ENCODE measurements at regions not wholly inside any gene's neighbourhood (a gene's known extent, or its start where the extent isn't known, plus 50 kb on each side); places are given as distances from the start of the nearest gene placed in this dataset.
"Not testable (repeated sequence)": the region's sequence is repeated elsewhere in the genome, so short reads cannot be mapped to it uniquely, and the experiment has no call there.

DNA sequence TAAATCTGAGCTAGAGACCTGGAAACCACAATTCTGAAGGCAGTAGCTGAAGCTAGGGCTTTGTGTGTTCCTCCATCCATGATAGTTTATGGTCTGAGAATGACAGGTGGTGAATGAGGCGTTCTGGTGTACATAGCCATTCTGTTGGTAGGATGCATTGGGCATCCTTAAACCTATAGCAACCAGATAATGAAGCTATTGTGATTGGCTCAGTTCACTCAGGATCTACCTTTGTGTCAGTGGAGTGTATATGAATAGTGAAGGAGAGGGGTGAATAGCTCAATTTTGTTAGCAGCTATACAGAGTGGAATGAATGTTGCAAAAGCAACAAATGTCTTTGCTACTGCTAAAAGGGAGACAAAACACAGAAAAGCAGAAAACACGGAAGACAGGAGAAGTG, 80.0 kb upstream of the PCDH20 start:
- 84% methylated on average over 2 of the region's 2 CpGs for WGBS
- Histone ChIP-seq H3K4me3 (ENCODE audit: low read depth in 1 of 3, low read length in 3 of 3) (no peak overlapping the region), H3K4me1 (ENCODE audit: control insufficient read depth in 4 of 4, insufficient read depth in 4 of 4, low read length in 3 of 4) (no peaks in the 10 kb centered on the region), H3K9ac (ENCODE audit: low read depth in 1 of 2, low read length in 2 of 2) (no peak overlapping the region), H3K27me3 (ENCODE audit: control insufficient read depth in 4 of 4, insufficient read depth in 4 of 4, low read length in 3 of 4) (peaks cover 0 to 3% (median 0%) of the 10 kb centered on the region in 4 donors), H3K27ac (ENCODE audit: low read depth in 1 of 2, low read length in 2 of 2) (no peak overlapping the region), H3K9me3 (ENCODE audit: control insufficient read depth in 4 of 4, low read length in 3 of 4) (no peaks in the 10 kb centered on the region), H3K36me3 (ENCODE audit: control insufficient read depth in 4 of 4, insufficient read depth in 3 of 4, low read depth in 1 of 4, low read length in 3 of 4) (no peaks in the 10 kb centered on the region)
- TF ChIP-seq, protein P1, sequence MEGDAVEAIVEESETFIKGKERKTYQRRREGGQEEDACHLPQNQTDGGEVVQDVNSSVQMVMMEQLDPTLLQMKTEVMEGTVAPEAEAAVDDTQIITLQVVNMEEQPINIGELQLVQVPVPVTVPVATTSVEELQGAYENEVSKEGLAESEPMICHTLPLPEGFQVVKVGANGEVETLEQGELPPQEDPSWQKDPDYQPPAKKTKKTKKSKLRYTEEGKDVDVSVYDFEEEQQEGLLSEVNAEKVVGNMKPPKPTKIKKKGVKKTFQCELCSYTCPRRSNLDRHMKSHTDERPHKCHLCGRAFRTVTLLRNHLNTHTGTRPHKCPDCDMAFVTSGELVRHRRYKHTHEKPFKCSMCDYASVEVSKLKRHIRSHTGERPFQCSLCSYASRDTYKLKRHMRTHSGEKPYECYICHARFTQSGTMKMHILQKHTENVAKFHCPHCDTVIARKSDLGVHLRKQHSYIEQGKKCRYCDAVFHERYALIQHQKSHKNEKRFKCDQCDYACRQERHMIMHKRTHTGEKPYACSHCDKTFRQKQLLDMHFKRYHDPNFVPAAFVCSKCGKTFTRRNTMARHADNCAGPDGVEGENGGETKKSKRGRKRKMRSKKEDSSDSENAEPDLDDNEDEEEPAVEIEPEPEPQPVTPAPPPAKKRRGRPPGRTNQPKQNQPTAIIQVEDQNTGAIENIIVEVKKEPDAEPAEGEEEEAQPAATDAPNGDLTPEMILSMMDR (IDR thresholded peaks at IDR 0.05; ENCODE audit: low read depth, low read length, missing input control), result no peak
- DNase-seq (ENCODE audit: low spot score), result no peak

DNA sequence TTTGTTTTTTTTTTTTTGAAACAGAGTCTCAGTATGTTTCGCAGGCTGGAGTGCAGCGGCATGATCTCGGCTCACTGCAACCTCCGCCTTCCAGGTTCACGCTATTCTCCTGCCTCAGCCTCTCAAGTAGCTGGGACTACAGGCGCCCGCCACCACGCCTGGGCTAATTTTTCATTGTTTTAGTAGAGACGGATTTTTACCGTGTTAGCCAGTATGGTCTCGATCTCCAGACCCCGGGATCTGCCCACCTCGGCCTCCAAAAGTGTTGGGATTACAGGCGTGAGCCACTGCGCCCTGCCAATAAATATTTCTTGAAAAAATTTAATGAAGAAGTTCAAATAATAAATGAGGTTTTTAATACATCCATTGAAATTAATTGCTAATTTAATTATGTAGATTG, 77.9 kb upstream of the PCDH20 start:
- not testable (repeated sequence) for H3K36me3 ChIP-seq (ENCODE audit: control insufficient read depth in 4 of 4, insufficient read depth in 3 of 4, low read depth in 1 of 4, low read length in 3 of 4); DNase-seq (ENCODE audit: low spot score); H3K9me3 ChIP-seq (ENCODE audit: control insufficient read depth in 4 of 4, low read length in 3 of 4); H3K9ac ChIP-seq (ENCODE audit: low read depth in 1 of 2, low read length in 2 of 2); H3K27ac ChIP-seq (ENCODE audit: low read depth in 1 of 2, low read length in 2 of 2); H3K27me3 ChIP-seq (ENCODE audit: control insufficient read depth in 4 of 4, insufficient read depth in 4 of 4, low read length in 3 of 4); H3K4me3 ChIP-seq (ENCODE audit: low read depth in 1 of 3, low read length in 3 of 3); H3K4me1 ChIP-seq (ENCODE audit: control insufficient read depth in 4 of 4, insufficient read depth in 4 of 4, low read length in 3 of 4)
- 94% methylated on average over 15 of the region's 15 CpGs for WGBS

GRCh38 chr13:61486496-61486895, 70.8 kb upstream of the PCDH20 start:
- H3K4me3 ChIP-seq (ENCODE audit: low read depth in 1 of 3, low read length in 3 of 3), result no peak overlapping the region
- no peaks in the 10 kb centered on the region for H3K27me3 ChIP-seq (ENCODE audit: control insufficient read depth in 4 of 4, insufficient read depth in 4 of 4, low read length in 3 of 4)
- no peak overlapping the region for H3K27ac ChIP-seq (ENCODE audit: low read depth in 1 of 2, low read length in 2 of 2)
- TF ChIP-seq SP1 (IDR thresholded peaks at IDR 0.05) (no peak), FOXA1 (IDR thresholded peaks at IDR 0.05) (no peak), HNF4A (conservative IDR thresholded peaks at IDR 0.05) (no peak), RXRA (IDR thresholded peaks at IDR 0.05) (no peak), TAF1 (conservative IDR thresholded peaks at IDR 0.05) (no peak), MAX (IDR thresholded peaks at IDR 0.05) (no peak), EGR1 (IDR thresholded peaks at IDR 0.05; ENCODE audit: low read depth in 2 of 2) (no peak)
- TF ChIP-seq, protein P1 (IDR thresholded peaks at IDR 0.05; ENCODE audit: low read depth, low read length, missing input control), result no peak
- no peaks in the 10 kb centered on the region for H3K36me3 ChIP-seq (ENCODE audit: control insufficient read depth in 4 of 4, insufficient read depth in 3 of 4, low read depth in 1 of 4, low read length in 3 of 4)
- H3K9me3 ChIP-seq (ENCODE audit: control insufficient read depth in 4 of 4, low read length in 3 of 4), result no peaks in the 10 kb centered on the region
- no peaks in the 10 kb centered on the region for H3K4me1 ChIP-seq (ENCODE audit: control insufficient read depth in 4 of 4, insufficient read depth in 4 of 4, low read length in 3 of 4)
- no peak for DNase-seq (ENCODE audit: low spot score)
- H3K9ac ChIP-seq (ENCODE audit: low read depth in 1 of 2, low read length in 2 of 2), result no peak overlapping the region
- 86% methylated on average over 6 of the region's 6 CpGs for WGBS

- no peaks in the 10 kb centered on the region for H3K27me3 ChIP-seq (ENCODE audit: control insufficient read depth in 4 of 4, insufficient read depth in 4 of 4, low read length in 3 of 4)
- TF ChIP-seq HNF4A (conservative IDR thresholded peaks at IDR 0.05) (no peak), YY1 (IDR thresholded peaks at IDR 0.05) (no peak), GABPA (IDR thresholded peaks at IDR 0.05 in 1 of 2, conservative IDR thresholded peaks at IDR 0.05 in 1 of 2) (no peak), RXRA (IDR thresholded peaks at IDR 0.05) (no peak), JUND (IDR thresholded peaks at IDR 0.05) (no peak)
- TF ChIP-seq, protein P2, sequence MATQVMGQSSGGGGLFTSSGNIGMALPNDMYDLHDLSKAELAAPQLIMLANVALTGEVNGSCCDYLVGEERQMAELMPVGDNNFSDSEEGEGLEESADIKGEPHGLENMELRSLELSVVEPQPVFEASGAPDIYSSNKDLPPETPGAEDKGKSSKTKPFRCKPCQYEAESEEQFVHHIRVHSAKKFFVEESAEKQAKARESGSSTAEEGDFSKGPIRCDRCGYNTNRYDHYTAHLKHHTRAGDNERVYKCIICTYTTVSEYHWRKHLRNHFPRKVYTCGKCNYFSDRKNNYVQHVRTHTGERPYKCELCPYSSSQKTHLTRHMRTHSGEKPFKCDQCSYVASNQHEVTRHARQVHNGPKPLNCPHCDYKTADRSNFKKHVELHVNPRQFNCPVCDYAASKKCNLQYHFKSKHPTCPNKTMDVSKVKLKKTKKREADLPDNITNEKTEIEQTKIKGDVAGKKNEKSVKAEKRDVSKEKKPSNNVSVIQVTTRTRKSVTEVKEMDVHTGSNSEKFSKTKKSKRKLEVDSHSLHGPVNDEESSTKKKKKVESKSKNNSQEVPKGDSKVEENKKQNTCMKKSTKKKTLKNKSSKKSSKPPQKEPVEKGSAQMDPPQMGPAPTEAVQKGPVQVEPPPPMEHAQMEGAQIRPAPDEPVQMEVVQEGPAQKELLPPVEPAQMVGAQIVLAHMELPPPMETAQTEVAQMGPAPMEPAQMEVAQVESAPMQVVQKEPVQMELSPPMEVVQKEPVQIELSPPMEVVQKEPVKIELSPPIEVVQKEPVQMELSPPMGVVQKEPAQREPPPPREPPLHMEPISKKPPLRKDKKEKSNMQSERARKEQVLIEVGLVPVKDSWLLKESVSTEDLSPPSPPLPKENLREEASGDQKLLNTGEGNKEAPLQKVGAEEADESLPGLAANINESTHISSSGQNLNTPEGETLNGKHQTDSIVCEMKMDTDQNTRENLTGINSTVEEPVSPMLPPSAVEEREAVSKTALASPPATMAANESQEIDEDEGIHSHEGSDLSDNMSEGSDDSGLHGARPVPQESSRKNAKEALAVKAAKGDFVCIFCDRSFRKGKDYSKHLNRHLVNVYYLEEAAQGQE (IDR thresholded peaks at IDR 0.05), result no peak
- TF ChIP-seq, protein P3, sequence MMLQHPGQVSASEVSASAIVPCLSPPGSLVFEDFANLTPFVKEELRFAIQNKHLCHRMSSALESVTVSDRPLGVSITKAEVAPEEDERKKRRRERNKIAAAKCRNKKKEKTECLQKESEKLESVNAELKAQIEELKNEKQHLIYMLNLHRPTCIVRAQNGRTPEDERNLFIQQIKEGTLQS (IDR thresholded peaks at IDR 0.05), result no peak
- no peaks in the 10 kb centered on the region for H3K36me3 ChIP-seq (ENCODE audit: control insufficient read depth in 4 of 4, insufficient read depth in 3 of 4, low read depth in 1 of 4, low read length in 3 of 4)
- H3K4me3 ChIP-seq (ENCODE audit: low read depth in 1 of 3, low read length in 3 of 3), result no peak overlapping the region
- no peak overlapping the region for H3K27ac ChIP-seq (ENCODE audit: low read depth in 1 of 2, low read length in 2 of 2)
- no peak for DNase-seq (ENCODE audit: low spot score)
- no peak overlapping the region for H3K9ac ChIP-seq (ENCODE audit: low read depth in 1 of 2, low read length in 2 of 2)
- no peaks in the 10 kb centered on the region for H3K9me3 ChIP-seq (ENCODE audit: control insufficient read depth in 4 of 4, low read length in 3 of 4)
- no peaks in the 10 kb centered on the region for H3K4me1 ChIP-seq (ENCODE audit: control insufficient read depth in 4 of 4, insufficient read depth in 4 of 4, low read length in 3 of 4)
- WGBS, result 90% methylated on average over 2 of the region's 2 CpGs
These were observed 69.6 kb upstream of the PCDH20 start for GRCh38 chr13:61485128-61485765.

All from liver (tissue), 8 donors.